Suprapubic skin (tissue), 4 donors: ENCODE measurements at regions not wholly inside any gene's neighbourhood (a gene's known extent, or its start where the extent isn't known, plus 50 kb on each side); places are given as distances from the start of the nearest gene placed in this dataset.

ENCODE experiments used
- DNase-seq, 2 donors: peaks; one replicate each; pipeline ENCODE4 v3.0.0-alpha.2; 2019; ENCODE audit warnings: low spot score in 2 of 2
- H3K27ac ChIP-seq: fragments of 200-600 bp; sonication (generic); one replicate; pipeline ENCODE4 v1.5.1; 2019
- H3K27me3 ChIP-seq: fragments of 200-600 bp; sonication (generic); one replicate; pipeline ENCODE4 v1.5.1; 2019
- H3K36me3 ChIP-seq: fragments of 200-600 bp; sonication (generic); one replicate; pipeline ENCODE4 v1.5.1; 2019
- H3K4me1 ChIP-seq: fragments of 200-600 bp; sonication (generic); one replicate; pipeline ENCODE4 v1.5.1; 2019
- H3K4me3 ChIP-seq: fragments of 200-600 bp; sonication (generic); one replicate; pipeline ENCODE4 v1.5.1; 2019; ENCODE audit warnings: mild to moderate bottlenecking
- H3K9me3 ChIP-seq: fragments of 200-600 bp; sonication (generic); one replicate; pipeline ENCODE4 v1.5.1; 2019
- CTCF ChIP-seq, 2 donors: fragments of 200-600 bp in 1 of 2; fragments of 450-650 bp in 1 of 2; sonication (generic) in 1 of 2; IDR thresholded peaks; one replicate each; pipeline ENCODE4 v1.5.1; 2016 to 2019; ENCODE audit warnings: antibody characterized with exemption in 2 of 2, mild to moderate bottlenecking in 1 of 2, moderate library complexity in 1 of 2
- EP300 ChIP-seq: sonication (generic); formaldehyde crosslinking; IDR thresholded peaks from one replicate; pipeline ENCODE4 v1.6.1; 2017; ENCODE audit warnings: antibody characterized with exemption
- POLR2A ChIP-seq, 2 donors: fragments of 450-650 bp; IDR thresholded peaks; one replicate each; pipeline ENCODE4 v1.6.1; 2017; ENCODE audit warnings: antibody characterized with exemption in 2 of 2, mild to moderate bottlenecking in 2 of 2, moderate library complexity in 2 of 2
- POLR2AphosphoS5 ChIP-seq, 3 donors: sonication (generic); formaldehyde crosslinking; IDR thresholded peaks; one replicate each; pipeline ENCODE4 v1.6.1; 2017; ENCODE audit warnings: antibody characterized with exemption in 3 of 3
- WGBS: methylation state at CpG from one replicate; pipeline ENCODE4 v1.1.5; 2018; 5-methylcytosine and 5-hydroxymethylcytosine counted together

DNA sequence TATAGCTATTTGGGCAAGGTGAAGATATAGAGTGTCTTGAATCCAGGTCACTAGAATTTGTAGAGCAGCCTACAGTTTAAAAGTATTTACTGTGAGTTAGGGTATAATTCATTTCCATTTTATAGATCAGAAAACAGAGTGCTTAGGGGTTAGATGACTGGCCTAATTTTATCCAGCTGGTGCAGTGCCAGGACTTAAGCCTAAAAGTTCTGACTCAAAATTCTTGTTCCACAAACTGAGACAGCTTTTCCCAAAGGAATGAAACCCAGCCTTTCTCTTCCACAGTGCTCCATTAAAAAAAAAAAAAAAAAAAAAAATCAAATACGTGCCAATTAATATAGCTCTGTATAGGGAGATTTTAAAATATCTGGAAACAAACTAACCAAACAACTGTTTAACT, 441.0 kb upstream of the MARCKS start:
- Histone ChIP-seq H3K4me3 (no peak overlapping the region), H3K9me3 (no peaks in the 10 kb centered on the region), H3K27me3 (no peaks in the 10 kb centered on the region), H3K4me1 (peaks cover 3% of the 10 kb centered on the region), H3K36me3 (no peaks in the 10 kb centered on the region), H3K27ac (no peak overlapping the region)
- TF ChIP-seq CTCF (IDR thresholded peaks at IDR 0.05) = no peak
- no peak for TF ChIP-seq POLR2A (IDR thresholded peaks at IDR 0.05)
- TF ChIP-seq POLR2AphosphoS5 (IDR thresholded peaks at IDR 0.05) = no peak
- TF ChIP-seq EP300 = no peak
- 46% methylated on average over 1 of the region's 1 CpG for WGBS
- DNase-seq = no peak

DNA sequence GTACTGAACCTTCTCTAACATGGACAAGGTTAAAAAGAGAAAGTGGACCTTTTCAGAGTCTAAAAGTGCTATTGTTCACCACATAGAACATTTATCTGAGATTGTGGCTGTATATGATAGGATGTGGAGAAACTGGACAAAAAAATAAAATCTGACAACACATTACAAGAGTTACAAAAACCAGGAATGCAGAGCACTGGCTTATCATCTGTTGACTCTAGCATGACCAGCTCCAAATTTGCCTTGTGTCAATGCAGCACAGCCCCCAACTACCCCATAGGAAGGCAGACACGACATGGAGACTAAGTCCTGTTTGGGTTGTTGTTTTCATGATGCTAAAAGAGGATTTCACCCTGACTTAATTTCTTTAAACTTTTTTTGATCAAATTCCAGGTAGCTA, 436.9 kb upstream of the MARCKS start:
- Histone ChIP-seq H3K9me3 (no peaks in the 10 kb centered on the region), H3K36me3 (no peaks in the 10 kb centered on the region), H3K4me1 (no peaks in the 10 kb centered on the region), H3K27ac (no peak overlapping the region), H3K27me3 (no peaks in the 10 kb centered on the region), H3K4me3 (no peak overlapping the region)
- no peak for DNase-seq
- WGBS = 88% methylated on average over 1 of the region's 1 CpG
- no peak for TF ChIP-seq EP300
- TF ChIP-seq CTCF (IDR thresholded peaks at IDR 0.05) = no peak
- no peak for TF ChIP-seq POLR2AphosphoS5 (IDR thresholded peaks at IDR 0.05)
- no peak for TF ChIP-seq POLR2A (IDR thresholded peaks at IDR 0.05)

- no peak for DNase-seq
- H3K36me3 ChIP-seq = no peaks in the 10 kb centered on the region
- TF ChIP-seq POLR2A (IDR thresholded peaks at IDR 0.05) (no peak), EP300 (no peak), CTCF (IDR thresholded peaks at IDR 0.05) (no peak), POLR2AphosphoS5 (IDR thresholded peaks at IDR 0.05) (no peak)
- no peaks in the 10 kb centered on the region for H3K4me1 ChIP-seq
- 92% methylated on average over 1 of the region's 1 CpG for whole genome bisulfite sequencing
- H3K9me3 ChIP-seq = no peaks in the 10 kb centered on the region
- no peak overlapping the region for H3K4me3 ChIP-seq
- H3K27me3 ChIP-seq = no peaks in the 10 kb centered on the region
- no peak overlapping the region for H3K27ac ChIP-seq
These were observed 435.1 kb upstream of the MARCKS start for GRCh38 chr6:113421997-113422396.

DNA sequence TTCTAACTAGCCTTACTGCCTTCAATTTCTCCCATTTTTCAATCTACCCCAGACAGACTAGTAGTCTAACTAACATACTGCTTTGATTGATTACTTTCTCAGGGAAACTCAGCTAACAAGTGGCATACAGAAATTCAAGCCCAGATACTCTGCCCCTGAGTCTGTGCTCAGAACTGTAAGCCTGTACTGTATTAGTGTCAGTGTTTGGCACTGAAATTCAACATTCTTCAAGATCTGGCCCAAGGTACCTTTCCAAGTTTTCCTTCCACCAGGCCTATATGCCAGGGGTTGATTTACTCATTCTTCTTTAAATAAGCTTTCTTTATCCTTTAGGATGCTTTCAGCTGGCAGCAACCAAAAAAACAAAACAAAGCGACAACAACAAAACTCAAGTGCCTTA, 433.2 kb upstream of the MARCKS start:
- no peaks in the 10 kb centered on the region for H3K9me3 ChIP-seq
- no peak for DNase-seq
- no peaks in the 10 kb centered on the region for H3K36me3 ChIP-seq
- no peak overlapping the region for H3K27ac ChIP-seq
- no peaks in the 10 kb centered on the region for H3K4me1 ChIP-seq
- TF ChIP-seq CTCF (IDR thresholded peaks at IDR 0.05) (no peak), POLR2AphosphoS5 (IDR thresholded peaks at IDR 0.05) (no peak), EP300 (no peak), POLR2A (IDR thresholded peaks at IDR 0.05) (no peak)
- H3K4me3 ChIP-seq = no peak overlapping the region
- no peaks in the 10 kb centered on the region for H3K27me3 ChIP-seq
- 92% methylated on average over 1 of the region's 1 CpG for WGBS

DNA sequence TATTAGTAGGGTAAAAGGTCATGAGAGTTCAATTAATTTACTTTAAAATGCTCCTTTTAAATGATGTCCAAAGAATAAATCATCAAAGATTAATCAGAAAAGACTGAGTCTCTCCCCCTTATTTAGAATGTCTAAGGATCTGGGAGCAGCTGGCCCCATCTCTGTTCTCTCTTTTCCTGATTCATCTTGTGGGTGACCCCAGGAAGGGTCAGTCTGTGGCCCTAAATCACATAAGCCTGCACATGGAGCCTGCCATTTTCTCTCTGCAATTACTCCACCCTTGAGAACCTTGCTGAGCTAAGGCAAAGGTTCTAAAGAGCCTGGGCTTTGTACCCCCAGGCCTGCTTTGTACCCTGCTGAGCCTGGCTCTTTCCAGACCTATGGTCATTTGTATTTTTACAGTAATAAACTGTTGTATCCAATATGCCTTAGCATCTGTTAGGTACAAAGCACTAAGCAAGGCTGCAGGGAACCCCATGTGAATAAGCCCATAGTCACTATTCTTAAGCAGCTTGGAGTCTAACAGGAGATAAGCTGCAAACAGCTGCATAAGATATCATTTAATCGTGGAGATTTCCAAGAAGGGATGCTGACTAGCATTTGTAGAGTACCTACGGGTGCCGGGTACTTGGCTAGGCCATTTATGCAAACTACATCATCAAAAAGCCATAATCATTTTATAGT, 431.0 kb upstream of the MARCKS start:
- Histone ChIP-seq H3K27me3 (no peaks in the 10 kb centered on the region), H3K4me3 (no peak overlapping the region), H3K27ac (no peak overlapping the region), H3K4me1 (no peaks in the 10 kb centered on the region), H3K9me3 (no peaks in the 10 kb centered on the region), H3K36me3 (no peaks in the 10 kb centered on the region)
- no peak for DNase-seq
- WGBS = 87% methylated on average over 3 of the region's 3 CpGs
- no peak for TF ChIP-seq POLR2AphosphoS5 (IDR thresholded peaks at IDR 0.05)

- no peak overlapping the region for H3K27ac ChIP-seq
- H3K27me3 ChIP-seq = no peaks in the 10 kb centered on the region
- 88% methylated on average over 2 of the region's 2 CpGs for WGBS
- no peaks in the 10 kb centered on the region for H3K9me3 ChIP-seq
- H3K36me3 ChIP-seq = no peaks in the 10 kb centered on the region
- no peak overlapping the region for H3K4me3 ChIP-seq
- H3K4me1 ChIP-seq = peaks cover 4% of the 10 kb centered on the region
- DNase-seq = no peak
- no peak for TF ChIP-seq POLR2AphosphoS5 (IDR thresholded peaks at IDR 0.05)
- no peak for TF ChIP-seq EP300
- no peak for TF ChIP-seq CTCF (IDR thresholded peaks at IDR 0.05)
- no peak for TF ChIP-seq POLR2A (IDR thresholded peaks at IDR 0.05)
These were observed 429.5 kb upstream of the MARCKS start for GRCh38 chr6:113427617-113428016.
